ENCODE measurements at regions not wholly inside any gene's neighbourhood (a gene's known extent, or its start where the extent isn't known, plus 50 kb on each side); places are given as distances from the start of the nearest gene placed in this dataset.

GRCh38 chr14:44412858-44413569 is 94.1 kb downstream of the FSCB start:
- FAIRE-seq (no peak), DNase-seq (no peak)
- no peaks in the 10 kb centered on the region for H3K27me3 ChIP-seq (ENCODE audit: control insufficient read depth, insufficient read depth, low read length)
- peaks cover 0 to 5% (median 0%) of the 10 kb centered on the region in 3 donors for H3K9me3 ChIP-seq (ENCODE audit: control insufficient read depth in 2 of 3, insufficient read depth in 1 of 3, low read length in 3 of 3)
- H3K9ac ChIP-seq (ENCODE audit: low read length in 3 of 3), result no peak overlapping the region
- H3K4me3 ChIP-seq (ENCODE audit: low read length in 3 of 3), result no peak overlapping the region
- H3K27ac ChIP-seq (ENCODE audit: low read depth in 2 of 2, low read length in 2 of 2), result no peak overlapping the region
- no peaks in the 10 kb centered on the region for H3K4me1 ChIP-seq (ENCODE audit: control insufficient read depth in 2 of 3, insufficient read depth in 2 of 3, low read depth in 1 of 3, low read length in 3 of 3)
- TF ChIP-seq CTCF (IDR thresholded peaks at IDR 0.05; ENCODE audit: borderline replicate concordance, extremely low read depth, insufficient read depth), result no peak
- no peaks in the 10 kb centered on the region for H3K36me3 ChIP-seq (ENCODE audit: control insufficient read depth in 2 of 3, insufficient read depth in 3 of 3, low read length in 3 of 3)
- intact Hi-C loops (cut with DNase I), result no loop called here

- FAIRE-seq, result no peak
- H3K27me3 ChIP-seq (ENCODE audit: control insufficient read depth, insufficient read depth, low read length), result no peaks in the 10 kb centered on the region
- no peak overlapping the region for H3K9ac ChIP-seq (ENCODE audit: low read length in 3 of 3)
- H3K4me3 ChIP-seq (ENCODE audit: low read length in 3 of 3), result no peak overlapping the region
- no peak overlapping the region for H3K27ac ChIP-seq (ENCODE audit: low read depth in 2 of 2, low read length in 2 of 2)
- H3K36me3 ChIP-seq (ENCODE audit: control insufficient read depth in 2 of 3, insufficient read depth in 3 of 3, low read length in 3 of 3), result no peaks in the 10 kb centered on the region
- intact Hi-C loops (cut with DNase I), result no loop called here
- H3K9me3 ChIP-seq (ENCODE audit: control insufficient read depth in 2 of 3, insufficient read depth in 1 of 3, low read length in 3 of 3), result no peaks in the 10 kb centered on the region
- no peak for TF ChIP-seq CTCF (IDR thresholded peaks at IDR 0.05; ENCODE audit: borderline replicate concordance, extremely low read depth, insufficient read depth)
- no peak for DNase-seq
- no peaks in the 10 kb centered on the region for H3K4me1 ChIP-seq (ENCODE audit: control insufficient read depth in 2 of 3, insufficient read depth in 2 of 3, low read depth in 1 of 3, low read length in 3 of 3)
These were observed 102.0 kb downstream of the FSCB start for GRCh38 chr14:44405011-44405486.

- H3K4me3 ChIP-seq (ENCODE audit: low read length in 3 of 3), result no peak overlapping the region
- no peaks in the 10 kb centered on the region for H3K36me3 ChIP-seq (ENCODE audit: control insufficient read depth in 2 of 3, insufficient read depth in 3 of 3, low read length in 3 of 3)
- no peak overlapping the region for H3K27ac ChIP-seq (ENCODE audit: low read depth in 2 of 2, low read length in 2 of 2)
- no peaks in the 10 kb centered on the region for H3K4me1 ChIP-seq (ENCODE audit: control insufficient read depth in 2 of 3, insufficient read depth in 2 of 3, low read depth in 1 of 3, low read length in 3 of 3)
- H3K9ac ChIP-seq (ENCODE audit: low read length in 3 of 3), result no peak overlapping the region
- DNase-seq (no peak), FAIRE-seq (no peak)
- no peaks in the 10 kb centered on the region for H3K27me3 ChIP-seq (ENCODE audit: control insufficient read depth, insufficient read depth, low read length)
- TF ChIP-seq CTCF (IDR thresholded peaks at IDR 0.05; ENCODE audit: borderline replicate concordance, extremely low read depth, insufficient read depth), result no peak
- H3K9me3 ChIP-seq (ENCODE audit: control insufficient read depth in 2 of 3, insufficient read depth in 1 of 3, low read length in 3 of 3), result peaks cover 0 to 1% (median 0%) of the 10 kb centered on the region in 3 donors
- intact Hi-C loops (cut with DNase I), result no loop called here
These were observed 102.5 kb downstream of the FSCB start for GRCh38 chr14:44404599-44404998.

Measured in kidney (tissue), 13 donors.